ENCODE measurements at regions not wholly inside any gene's neighbourhood (a gene's known extent, or its start where the extent isn't known, plus 50 kb on each side); places are given as distances from the start of the nearest gene placed in this dataset.

- FAIRE-seq (no peak), DNase-seq (ENCODE audit: low read depth) (no peak)
- H3K27me3 ChIP-seq (ENCODE audit: control insufficient read depth, insufficient read depth, low read length), result no peaks in the 10 kb centered on the region
- no peak overlapping the region for H3K4me3 ChIP-seq (ENCODE audit: low read depth, low read length)
- TF ChIP-seq CTCF (IDR thresholded peaks at IDR 0.05; ENCODE audit: insufficient read depth, low read length, severe bottlenecking), result no peak
- H3K36me3 ChIP-seq (ENCODE audit: control insufficient read depth, insufficient read depth, low read length), result no peaks in the 10 kb centered on the region
Measured at GRCh38 chr20:37611346-37611745, 82.5 kb upstream of the CTNNBL1 start.

GRCh38 chr20:37610203-37610798 lies 82.6 kb upstream of the BLCAP start:
- H3K27me3 ChIP-seq (ENCODE audit: control insufficient read depth, insufficient read depth, low read length), result no peaks in the 10 kb centered on the region
- TF ChIP-seq CTCF (IDR thresholded peaks at IDR 0.05; ENCODE audit: insufficient read depth, low read length, severe bottlenecking), result no peak
- FAIRE-seq, result no peak

GRCh38 chr20:37602634-37603033 lies 75.0 kb upstream of the BLCAP start:
- Histone ChIP-seq H3K4me3 (ENCODE audit: low read depth, low read length) (no peak overlapping the region), H3K36me3 (ENCODE audit: control insufficient read depth, insufficient read depth, low read length) (no peaks in the 10 kb centered on the region), H3K27me3 (ENCODE audit: control insufficient read depth, insufficient read depth, low read length) (peaks cover 9% of the 10 kb centered on the region)
- FAIRE-seq, result no peak
- DNase-seq (ENCODE audit: low read depth), result no peak
- no peak for TF ChIP-seq CTCF (IDR thresholded peaks at IDR 0.05; ENCODE audit: insufficient read depth, low read length, severe bottlenecking)

More at GRCh38 chr20:37610203-37610798, 82.6 kb upstream of the BLCAP start:
- no peak overlapping the region for H3K4me3 ChIP-seq (ENCODE audit: low read depth, low read length)
- DNase-seq (ENCODE audit: low read depth), result no peak
- H3K36me3 ChIP-seq (ENCODE audit: control insufficient read depth, insufficient read depth, low read length), result no peaks in the 10 kb centered on the region

- FAIRE-seq (no peak), DNase-seq (ENCODE audit: low read depth) (no peak)
- H3K27me3 ChIP-seq (ENCODE audit: control insufficient read depth, insufficient read depth, low read length), result peaks cover 9% of the 10 kb centered on the region
- H3K4me3 ChIP-seq (ENCODE audit: low read depth, low read length), result no peak overlapping the region
- no peaks in the 10 kb centered on the region for H3K36me3 ChIP-seq (ENCODE audit: control insufficient read depth, insufficient read depth, low read length)
- no peak for TF ChIP-seq CTCF (IDR thresholded peaks at IDR 0.05; ENCODE audit: insufficient read depth, low read length, severe bottlenecking)
Measured at GRCh38 chr20:37600486-37600885, 72.8 kb upstream of the BLCAP start.

GRCh38 chr20:37598575-37599342 lies 71.1 kb upstream of the BLCAP start:
- TF ChIP-seq CTCF (IDR thresholded peaks at IDR 0.05; ENCODE audit: insufficient read depth, low read length, severe bottlenecking), result no peak
- no peak for FAIRE-seq
- H3K27me3 ChIP-seq (ENCODE audit: control insufficient read depth, insufficient read depth, low read length), result peaks cover 5% of the 10 kb centered on the region
- H3K36me3 ChIP-seq (ENCODE audit: control insufficient read depth, insufficient read depth, low read length), result no peaks in the 10 kb centered on the region
- H3K4me3 ChIP-seq (ENCODE audit: low read depth, low read length), result no peak overlapping the region
- DNase-seq (ENCODE audit: low read depth), result peak; percentile 41

Data from bronchial epithelial cell (primary cell).